Caco-2 (cell line): ENCODE measurements at regions not wholly inside any gene's neighbourhood (a gene's known extent, or its start where the extent isn't known, plus 50 kb on each side); places are given as distances from the start of the nearest gene placed in this dataset.

ENCODE experiments used
- BruUV-seq: library from RNA; stranded (reverse); fragments of 400-500 nt; replicated peaks from 2 replicates; lab custom pipeline; 2021; lab: Mats Ljungman, UMichigan
- CTCF ChIA-PET: fragments of 300-600 bp; sonication (Branson Sonifier 250); formaldehyde crosslinking; loops from one replicate; lab custom pipeline; 2022; ENCODE audit warnings: antibody characterized with exemption; lab: Charles Lee
- POLR2A ChIA-PET: fragments of 300-600 bp; sonication (Branson Sonifier 250); formaldehyde crosslinking; loops from one replicate; lab custom pipeline; 2022; ENCODE audit warnings: antibody characterized with exemption; lab: Charles Lee
- DNase-seq, 2 experiments: peaks; one replicate each; pipeline versions ENCODE4 v3.0.0 to v3.0.0-alpha.2; 2020 to 2022
- H3K27me3 ChIP-seq: replicated peaks from 2 replicates; pipeline ENCODE4 v1.6.0; 2011; ENCODE audit warnings: low read length; ENCODE audit not compliant: control insufficient read depth, insufficient read depth
- H3K36me3 ChIP-seq: 2 replicates; pipeline ENCODE4 v1.5.1; 2011; ENCODE audit warnings: low read length; ENCODE audit not compliant: control insufficient read depth, insufficient read depth
- H3K4me1 ChIP-seq: fragments of 250-450 bp; sonication (Bioruptor Pico); 2 replicates; pipeline ENCODE4 v1.5.1; 2020; ENCODE audit warnings: mild to moderate bottlenecking
- H3K4me3 ChIP-seq: 2 replicates; pipeline ENCODE4 v1.5.1; 2011; ENCODE audit warnings: low read depth, mild to moderate bottlenecking, control low read depth, low read length
- H3K9me3 ChIP-seq: fragments of 250-450 bp; sonication (Bioruptor Pico); 2 replicates; pipeline ENCODE4 v1.5.1; 2020; ENCODE audit warnings: mild to moderate bottlenecking, moderate library complexity
- H3K27ac Mint-ChIP-seq: one replicate; pipeline ENCODE4 v1.8.0; 2022; ENCODE audit warnings: mixed read lengths; ENCODE audit not compliant: unreplicated experiment
- H3K27me3 Mint-ChIP-seq: one replicate; pipeline ENCODE4 v1.8.0; 2022; ENCODE audit warnings: mixed read lengths; ENCODE audit not compliant: insufficient read depth, unreplicated experiment
- H3K36me3 Mint-ChIP-seq: one replicate; pipeline ENCODE4 v1.8.0; 2022; ENCODE audit warnings: mild to moderate bottlenecking, mixed read lengths; ENCODE audit not compliant: insufficient read depth, unreplicated experiment
- H3K4me1 Mint-ChIP-seq: one replicate; pipeline ENCODE4 v1.8.0; 2022; ENCODE audit warnings: low read depth, mixed read lengths; ENCODE audit not compliant: unreplicated experiment
- H3K4me3 Mint-ChIP-seq: one replicate; pipeline ENCODE4 v1.8.0; 2022; ENCODE audit warnings: mild to moderate bottlenecking, moderate library complexity, mixed read lengths; ENCODE audit not compliant: unreplicated experiment
- H3K9me3 Mint-ChIP-seq: one replicate; pipeline ENCODE4 v1.8.0; 2022; ENCODE audit warnings: mixed read lengths; ENCODE audit not compliant: unreplicated experiment
- CTCF ChIP-seq, 2 experiments: fragments of 200-600 bp in 1 of 2; IDR thresholded peaks; 1 replicate in 1 of 2; 2 replicates in 1 of 2; pipeline versions ENCODE4 v1.5.1 to v1.8.0; 2011 to 2022; ENCODE audit warnings: antibody characterized with exemption in 1 of 2, control low read depth in 1 of 2, inconsistent platforms in 1 of 2, low read depth in 1 of 2, low read length in 1 of 2, mild to moderate bottlenecking in 1 of 2, moderate library complexity in 1 of 2; ENCODE audit not compliant: insufficient read depth in 1 of 2, severe bottlenecking in 1 of 2, unreplicated experiment in 1 of 2
- intact Hi-C: fragments of 100-400 bp; cut with micrococcal nuclease; formaldehyde crosslinking; loops from one replicate; pipeline ENCODE4 v1.10.0; 2022; ENCODE audit not compliant: unreplicated experiment

- H3K27ac Mint-ChIP-seq = no peak overlapping the region
- CTCF ChIA-PET = no interaction called here
Measured at GRCh38 chr11:36763187-36763586, 165.2 kb upstream of the RAG2 start.

GRCh38 chr11:36757075-36757474, 159.0 kb upstream of the RAG2 start:
- TF ChIP-seq CTCF (IDR thresholded peaks at IDR 0.05; ENCODE audit: insufficient read depth in 1 of 2, low read depth in 1 of 2, low read length in 1 of 2, severe bottlenecking in 1 of 2, unreplicated experiment in 1 of 2) = no peak
- Mint-ChIP-seq H3K27me3 (peaks cover 15% of the 10 kb centered on the region), H3K36me3 (no peaks in the 10 kb centered on the region), H3K4me1 (no peaks in the 10 kb centered on the region), H3K9me3 (no peaks in the 10 kb centered on the region), H3K4me3 (no peak overlapping the region), H3K27ac (no peak overlapping the region)
- no peaks in the 10 kb centered on the region for H3K9me3 ChIP-seq
- H3K4me3 ChIP-seq = no peak overlapping the region
- no peak for DNase-seq
- no TSS peak for BruUV-seq
- H3K4me1 ChIP-seq = no peaks in the 10 kb centered on the region
- ChIA-PET POLR2A (no interaction called here), CTCF (no interaction called here)
- no peaks in the 10 kb centered on the region for H3K36me3 ChIP-seq
- no peaks in the 10 kb centered on the region for H3K27me3 ChIP-seq
- intact Hi-C loops = no loop called here

More at GRCh38 chr11:36763187-36763586, 165.2 kb upstream of the RAG2 start:
- no peak for TF ChIP-seq CTCF (IDR thresholded peaks at IDR 0.05; ENCODE audit: insufficient read depth in 1 of 2, low read depth in 1 of 2, low read length in 1 of 2, severe bottlenecking in 1 of 2, unreplicated experiment in 1 of 2)
- Histone ChIP-seq H3K9me3 (no peaks in the 10 kb centered on the region), H3K36me3 (no peaks in the 10 kb centered on the region), H3K4me1 (no peaks in the 10 kb centered on the region), H3K4me3 (no peak overlapping the region), H3K27me3 (no peaks in the 10 kb centered on the region)
- Mint-ChIP-seq H3K9me3 (no peaks in the 10 kb centered on the region), H3K4me3 (no peak overlapping the region), H3K4me1 (no peaks in the 10 kb centered on the region), H3K36me3 (no peaks in the 10 kb centered on the region), H3K27me3 (peaks cover 12% of the 10 kb centered on the region)
- intact Hi-C loops = no loop called here
- BruUV-seq = no TSS peak
- no peak for DNase-seq
- POLR2A ChIA-PET = no interaction called here

- Mint-ChIP-seq H3K4me3 (no peak overlapping the region), H3K27me3 (peaks cover 12% of the 10 kb centered on the region), H3K4me1 (no peaks in the 10 kb centered on the region), H3K36me3 (no peaks in the 10 kb centered on the region), H3K27ac (no peak overlapping the region), H3K9me3 (no peaks in the 10 kb centered on the region)
- POLR2A ChIA-PET = no interaction called here
- no peak for DNase-seq
- intact Hi-C loops = no loop called here
- Histone ChIP-seq H3K4me1 (no peaks in the 10 kb centered on the region), H3K36me3 (no peaks in the 10 kb centered on the region), H3K4me3 (no peak overlapping the region), H3K27me3 (no peaks in the 10 kb centered on the region), H3K9me3 (no peaks in the 10 kb centered on the region)
- BruUV-seq = no TSS peak
- CTCF ChIA-PET = no interaction called here
- TF ChIP-seq CTCF (IDR thresholded peaks at IDR 0.05; ENCODE audit: insufficient read depth in 1 of 2, low read depth in 1 of 2, low read length in 1 of 2, severe bottlenecking in 1 of 2, unreplicated experiment in 1 of 2) = no peak
Measured at GRCh38 chr11:36753960-36754359, 155.9 kb upstream of the RAG2 start.
